H1 (cell line): ENCODE measurements at regions not wholly inside any gene's neighbourhood (a gene's known extent, or its start where the extent isn't known, plus 50 kb on each side); places are given as distances from the start of the nearest gene placed in this dataset.

ENCODE experiments used
- CTCF ChIA-PET: fragments of 300-600 bp; sonication (Branson Sonifier 250); formaldehyde crosslinking; loops from one replicate; lab custom pipeline; 2021; ENCODE audit not compliant: partially characterized antibody; lab: Charles Lee
- POLR2A ChIA-PET: fragments of 300-600 bp; sonication (Branson Sonifier 250); formaldehyde crosslinking; loops from one replicate; lab custom pipeline; 2021; ENCODE audit warnings: inconsistent platforms; ENCODE audit not compliant: partially characterized antibody; lab: Charles Lee
- DNase-seq, 2 experiments: peaks; one replicate each; pipeline versions ENCODE4 v3.0.0 to v3.0.0-alpha.2; 2010 to 2022; ENCODE audit warnings: low spot score in 2 of 2, low read depth in 1 of 2, mixed read lengths in 1 of 2
- FAIRE-seq: peaks from 2 replicates; lab custom pipeline; 2011; peaks lifted over from hg19 to GRCh38; lab: Jason Lieb, UNC
- H2AFZ ChIP-seq: 2 replicates; pipeline ENCODE4 v1.8.1; 2012; ENCODE audit warnings: low read length, inconsistent platforms
- H2AK5ac ChIP-seq: 2 replicates; pipeline ENCODE4 v1.6.1; 2013; ENCODE audit warnings: low read depth, low read length
- H2BK120ac ChIP-seq: replicated peaks from 2 replicates; pipeline ENCODE3; 2013; ENCODE audit warnings: low read depth, low read length, inconsistent platforms
- H2BK12ac ChIP-seq: 2 replicates; pipeline ENCODE4 v1.6.1; 2013; ENCODE audit warnings: low read depth, low read length
- H2BK15ac ChIP-seq: 2 replicates; pipeline ENCODE4 v1.6.1; 2013; ENCODE audit warnings: low read length
- H2BK20ac ChIP-seq: 2 replicates; pipeline ENCODE4 v1.6.1; 2013; ENCODE audit warnings: low read length
- H2BK5ac ChIP-seq: 2 replicates; pipeline ENCODE4 v1.6.1; 2013; ENCODE audit warnings: low read depth, low read length
- H3K14ac ChIP-seq: 2 replicates; pipeline ENCODE4 v1.6.1; 2013; ENCODE audit warnings: inconsistent platforms; ENCODE audit not compliant: insufficient read length
- H3K18ac ChIP-seq: 2 replicates; pipeline ENCODE4 v1.6.1; 2013; ENCODE audit warnings: low read length; ENCODE audit errors: extremely low read depth
- H3K23ac ChIP-seq: 2 replicates; pipeline ENCODE4 v1.6.1; 2013; ENCODE audit warnings: inconsistent platforms; ENCODE audit not compliant: insufficient read length
- H3K23me2 ChIP-seq: 2 replicates; pipeline ENCODE4 v1.6.1; 2013; ENCODE audit warnings: low read depth, low read length
- H3K27ac ChIP-seq: 2 replicates; pipeline ENCODE4 v1.6.1; 2011; ENCODE audit warnings: low read depth, low read length, inconsistent platforms
- H3K27me3 ChIP-seq, 4 experiments: replicated peaks in 1 of 4; 1 replicate in 1 of 4; 2 replicates in 3 of 4; pipeline versions ENCODE4 v1.6.1 to v1.8.1; 2011 to 2013; ENCODE audit warnings: low read length in 3 of 4, mild to moderate bottlenecking in 3 of 4, inconsistent platforms in 2 of 4, mixed read lengths in 2 of 4, moderate library complexity in 1 of 4; ENCODE audit not compliant: control insufficient read depth in 3 of 4, insufficient read depth in 3 of 4; ENCODE audit errors: extremely low read depth in 1 of 4
- H3K36me3 ChIP-seq, 4 experiments: 2 replicates each; pipeline versions ENCODE4 v1.6.1 to v1.8.1; 2011 to 2013; ENCODE audit warnings: mild to moderate bottlenecking in 4 of 4, low read length in 3 of 4, moderate library complexity in 2 of 4, control low read depth in 1 of 4, inconsistent platforms in 1 of 4; ENCODE audit not compliant: insufficient read depth in 4 of 4, control insufficient read depth in 2 of 4
- H3K4ac ChIP-seq: replicated peaks from 2 replicates; pipeline ENCODE3; 2013; ENCODE audit warnings: low read length, low read depth, mixed read lengths, inconsistent platforms; ENCODE audit not compliant: insufficient read length
- H3K4me1 ChIP-seq, 4 experiments: replicated peaks in 1 of 4; 1 replicate in 1 of 4; 2 replicates in 3 of 4; pipeline versions ENCODE4 v1.6.1 to v1.8.1; 2011 to 2013; ENCODE audit warnings: low read length in 3 of 4, inconsistent platforms in 2 of 4, mixed read lengths in 1 of 4; ENCODE audit not compliant: insufficient read depth in 4 of 4, control insufficient read depth in 3 of 4
- H3K4me2 ChIP-seq, 2 experiments: 2 replicates each; pipeline versions ENCODE4 v1.6.1 to v1.8.1; 2011 to 2013; ENCODE audit warnings: low read depth in 2 of 2, low read length in 2 of 2, control low read depth in 1 of 2, inconsistent platforms in 1 of 2, mild to moderate bottlenecking in 1 of 2; ENCODE audit not compliant: insufficient read depth in 1 of 2
- H3K4me3 ChIP-seq, 4 experiments: fragments of 200-600, 300-600 bp in 1 of 4; sonication (generic), shearing (Covaris generic), sonication (Bioruptor Twin) in 1 of 4; 2 replicates each; pipeline versions ENCODE4 v1.5.1 to v1.8.1; 2011 to 2016; ENCODE audit warnings: low read length in 4 of 4, low read depth in 3 of 4, control low read depth in 2 of 4, inconsistent platforms in 2 of 4, mild to moderate bottlenecking in 2 of 4, mixed read lengths in 1 of 4, moderate library complexity in 1 of 4; ENCODE audit not compliant: insufficient read depth in 2 of 4; ENCODE audit errors: extremely low read depth in 1 of 4
- H3K56ac ChIP-seq: replicated peaks from 2 replicates; pipeline ENCODE3; 2013; ENCODE audit warnings: low read depth, mild to moderate bottlenecking, mixed read lengths, low read length, inconsistent platforms; ENCODE audit not compliant: insufficient read length
- H3K79me1 ChIP-seq: 2 replicates; pipeline ENCODE4 v1.6.1; 2013; ENCODE audit warnings: low read depth, low read length, control low read depth
- H3K79me2 ChIP-seq, 2 experiments: 2 replicates each; pipeline versions ENCODE4 v1.6.1 to v1.8.1; 2012 to 2013; ENCODE audit warnings: low read length in 2 of 2, mild to moderate bottlenecking in 2 of 2, inconsistent platforms in 1 of 2; ENCODE audit not compliant: insufficient read depth in 2 of 2, control insufficient read depth in 1 of 2
- H3K9ac ChIP-seq, 4 experiments: replicated peaks in 1 of 4; 1 replicate in 1 of 4; 2 replicates in 3 of 4; pipeline versions ENCODE4 v1.6.1 to v1.8.1; 2011 to 2013; ENCODE audit warnings: low read depth in 3 of 4, low read length in 3 of 4, control low read depth in 2 of 4, mild to moderate bottlenecking in 2 of 4, moderate library complexity in 2 of 4, inconsistent platforms in 1 of 4; ENCODE audit errors: extremely low read depth in 1 of 4
- H3K9me3 ChIP-seq, 2 experiments: 2 replicates each; pipeline versions ENCODE4 v1.6.1 to v1.8.1; 2012 to 2013; ENCODE audit warnings: mild to moderate bottlenecking in 2 of 2, moderate library complexity in 2 of 2, control low read depth in 1 of 2, inconsistent platforms in 1 of 2, low read depth in 1 of 2, low read length in 1 of 2, mixed read lengths in 1 of 2; ENCODE audit not compliant: insufficient read depth in 2 of 2
- H4K20me1 ChIP-seq, 2 experiments: replicated peaks in 1 of 2; 2 replicates each; pipeline versions ENCODE3 to v1.8.1; 2011 to 2013; ENCODE audit warnings: inconsistent platforms in 2 of 2, low read length in 2 of 2, mild to moderate bottlenecking in 1 of 2; ENCODE audit not compliant: insufficient read depth in 2 of 2, control insufficient read depth in 1 of 2
- H4K5ac ChIP-seq: 2 replicates; pipeline ENCODE4 v1.6.1; 2013; ENCODE audit warnings: low read length, low read depth, mixed read lengths, inconsistent platforms; ENCODE audit not compliant: insufficient read length
- H4K8ac ChIP-seq: 2 replicates; pipeline ENCODE4 v1.8.0; 2013; ENCODE audit warnings: mild to moderate bottlenecking, moderate library complexity, low read length, inconsistent platforms; ENCODE audit not compliant: insufficient read depth; ENCODE audit errors: extremely low read depth
- H4K91ac ChIP-seq: replicated peaks from 2 replicates; pipeline ENCODE3; 2013; ENCODE audit warnings: low read length, mixed read lengths, inconsistent platforms; ENCODE audit not compliant: insufficient read length
- GTF2F1 ChIP-seq: IDR thresholded peaks from 2 replicates; pipeline ENCODE4 v1.6.1; 2012; ENCODE audit warnings: low read depth, low read length, improper control_type of control experiment, borderline replicate concordance
- HDAC2 ChIP-seq, 2 experiments: fragments of 300-600 bp in 1 of 2; sonication (generic) in 1 of 2; IDR thresholded peaks; 2 replicates each; pipeline ENCODE4 v1.6.1; 2011 to 2012; ENCODE audit warnings: low read depth in 2 of 2, low read length in 2 of 2, mild to moderate bottlenecking in 2 of 2, moderate library complexity in 2 of 2, borderline replicate concordance in 1 of 2, inconsistent platforms in 1 of 2
- KDM4A ChIP-seq: IDR thresholded peaks from one replicate; pipeline ENCODE4 v1.7.1; 2012; ENCODE audit warnings: low read depth, mild to moderate bottlenecking, moderate library complexity, low read length, inconsistent platforms; ENCODE audit not compliant: severe bottlenecking
- SUZ12 ChIP-seq: fragments of 200-600 bp; sonication (generic); IDR thresholded peaks from 2 replicates; pipeline ENCODE4 v1.6.1; 2012; ENCODE audit warnings: mild to moderate bottlenecking, inconsistent platforms, low read length, moderate library complexity, mixed read lengths
- TAF7 ChIP-seq: optimal IDR thresholded peaks from 2 replicates; pipeline ENCODE3; 2011; ENCODE audit warnings: low read depth, mild to moderate bottlenecking, inconsistent platforms, low read length, moderate library complexity, borderline replicate concordance
- TBP ChIP-seq: IDR thresholded peaks from 2 replicates; pipeline ENCODE4 v1.6.1; 2011; ENCODE audit warnings: low read depth, low read length, improper control_type of control experiment
- TCF12 ChIP-seq: IDR thresholded peaks from 2 replicates; pipeline ENCODE4 v1.6.1; 2011; ENCODE audit warnings: low read depth, mild to moderate bottlenecking, low read length
- WGBS, 2 experiments: shearing (Covaris generic) in 1 of 2; methylation state at CpG; one replicate each; pipeline versions ENCODE4 v1.1.6 to v1.1.7; 2013 to 2015; ENCODE audit warnings: low lambda C conversion rate in 2 of 2, mixed read lengths in 2 of 2, inconsistent platforms in 1 of 2, low coverage in 1 of 2, missing lambda C conversion rate in 1 of 2; ENCODE audit not compliant: insufficient replicate concordance in 2 of 2, insufficient coverage in 1 of 2, insufficient read length in 1 of 2; ENCODE audit errors: extremely low coverage in 1 of 2, missing lambda C conversion rate in 1 of 2; 5-methylcytosine and 5-hydroxymethylcytosine counted together

DNA sequence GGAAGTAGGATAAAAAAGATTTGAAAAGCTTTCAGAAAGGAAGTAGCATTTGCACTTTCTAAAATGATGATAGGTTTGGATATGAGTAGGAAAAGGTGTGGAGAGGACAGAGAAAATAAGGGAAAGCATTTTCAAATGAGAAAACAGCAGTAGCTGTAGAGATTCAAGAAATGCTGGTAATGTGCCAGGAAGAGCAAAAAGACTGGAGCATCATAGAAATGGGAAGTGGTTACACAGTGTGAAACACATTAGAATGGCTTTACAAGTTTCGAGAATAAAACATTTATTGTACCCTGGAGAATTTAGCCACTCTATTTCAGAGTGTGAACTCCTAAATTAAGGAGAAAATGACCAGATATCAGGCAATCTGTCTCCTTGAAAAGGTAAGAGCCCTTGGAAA lies 108.3 kb upstream of the CHL1 start:
- WGBS, 2 experiments: 89% methylated on average over 1 of the region's 1 CpG; no CpG with 5 or more reads in 1 of the 2 experiments
- H3K4me2 ChIP-seq: no peak overlapping the region
- FAIRE-seq (no peak), DNase-seq (no peak)
- H3K14ac ChIP-seq: no peak overlapping the region
- H3K18ac ChIP-seq: no peak overlapping the region
- no peak overlapping the region for H2BK5ac ChIP-seq
- no peaks in the 10 kb centered on the region for H3K79me1 ChIP-seq
- H2BK120ac ChIP-seq: no peak overlapping the region
- no peak overlapping the region for H2AK5ac ChIP-seq
- no peak overlapping the region for H3K4me3 ChIP-seq
- H2BK12ac ChIP-seq: no peak overlapping the region
- no peak overlapping the region for H3K27ac ChIP-seq
- no peak overlapping the region for H2BK20ac ChIP-seq
- no peaks in the 10 kb centered on the region for H3K79me2 ChIP-seq
- no peak overlapping the region for H3K23ac ChIP-seq
- H3K36me3 ChIP-seq: no peaks in the 10 kb centered on the region; a peak in 1 of 8 replicates
- H3K56ac ChIP-seq: no peak overlapping the region
- no peaks in the 10 kb centered on the region for H4K20me1 ChIP-seq
- no peaks in the 10 kb centered on the region for H3K9me3 ChIP-seq
- H4K8ac ChIP-seq: no peak overlapping the region
- H4K91ac ChIP-seq: no peak overlapping the region
- H3K4me1 ChIP-seq: no peaks in the 10 kb centered on the region
- TF ChIP-seq TAF7 (no peak), TBP (no peak), KDM4A (no peak), GTF2F1 (no peak), TCF12 (no peak), SUZ12 (no peak), HDAC2 (IDR thresholded peaks at IDR 0.05; ENCODE audit: borderline replicate concordance in 1 of 2, low read depth in 2 of 2, low read length in 2 of 2) (no peak)
- H3K23me2 ChIP-seq: no peaks in the 10 kb centered on the region
- H3K4ac ChIP-seq: no peak overlapping the region
- no peaks in the 10 kb centered on the region for H3K27me3 ChIP-seq
- H2BK15ac ChIP-seq: no peak overlapping the region
- CTCF ChIA-PET: no interaction called here
- no peak overlapping the region for H2AFZ ChIP-seq
- POLR2A ChIA-PET: no interaction called here
- no peak overlapping the region for H4K5ac ChIP-seq
- no peak overlapping the region for H3K9ac ChIP-seq
